ENCODE measurements at regions not wholly inside any gene's neighbourhood (a gene's known extent, or its start where the extent isn't known, plus 50 kb on each side); places are given as distances from the start of the nearest gene placed in this dataset.
"Not testable (repeated sequence)": the region's sequence is repeated elsewhere in the genome, so short reads cannot be mapped to it uniquely, and the experiment has no call there.

GRCh38 chr7:6939126-6939525 lies 113.1 kb upstream of the CCZ1B start:
- DNase-seq (ENCODE audit: low spot score) = not testable (repeated sequence)

GRCh38 chr7:6939896-6940295 lies 113.8 kb upstream of the CCZ1B start:
- DNase-seq (ENCODE audit: low spot score) = not testable (repeated sequence)

GRCh38 chr7:6946873-6947272 lies 120.8 kb upstream of the CCZ1B start:
- DNase-seq (ENCODE audit: low spot score) = not testable (repeated sequence)

GRCh38 chr7:6950231-6950630 lies 124.2 kb upstream of the CCZ1B start:
- DNase-seq (ENCODE audit: low spot score) = not testable (repeated sequence)

- DNase-seq (ENCODE audit: low spot score) = not testable (repeated sequence)
These were observed 125.5 kb upstream of the CCZ1B start for GRCh38 chr7:6951553-6951952.

GRCh38 chr7:6953138-6953797 lies 127.2 kb upstream of the CCZ1B start:
- DNase-seq (ENCODE audit: low spot score) = peak; percentile 4

- DNase-seq (ENCODE audit: low spot score) = not testable (repeated sequence)
These were observed 127.7 kb upstream of the CCZ1B start for GRCh38 chr7:6953798-6954181.

- not testable (repeated sequence) for DNase-seq (ENCODE audit: low spot score)
These were observed 129.3 kb upstream of the CCZ1B start for GRCh38 chr7:6955385-6955784.

GRCh38 chr7:6955990-6956566 lies 130.0 kb upstream of the CCZ1B start:
- not testable (repeated sequence) for DNase-seq (ENCODE audit: low spot score)

- not testable (repeated sequence) for DNase-seq (ENCODE audit: low spot score)
These were observed 132.3 kb upstream of the CCZ1B start for GRCh38 chr7:6958371-6958770.

- not testable (repeated sequence) for DNase-seq (ENCODE audit: low spot score)
These were observed 133.9 kb upstream of the CCZ1B start for GRCh38 chr7:6959942-6960341.

- DNase-seq (ENCODE audit: low spot score) = not testable (repeated sequence)
These were observed 136.8 kb upstream of the CCZ1B start for GRCh38 chr7:6962871-6963270.

- peak; percentile 62 for DNase-seq (ENCODE audit: low spot score)
These were observed 139.0 kb upstream of the CCZ1B start for GRCh38 chr7:6965051-6965450.

GRCh38 chr7:6970180-6970579 lies 144.1 kb upstream of the CCZ1B start:
- not testable (repeated sequence) for DNase-seq (ENCODE audit: low spot score)

GRCh38 chr7:6974876-6975275 lies 148.8 kb upstream of the CCZ1B start:
- not testable (repeated sequence) for DNase-seq (ENCODE audit: low spot score)

GRCh38 chr7:6975346-6975745 lies 149.3 kb upstream of the CCZ1B start:
- not testable (repeated sequence) for DNase-seq (ENCODE audit: low spot score)

- not testable (repeated sequence) for DNase-seq (ENCODE audit: low spot score)
These were observed 151.3 kb upstream of the CCZ1B start for GRCh38 chr7:6977368-6977767.

- DNase-seq (ENCODE audit: low spot score) = not testable (repeated sequence)
These were observed 152.3 kb upstream of the CCZ1B start for GRCh38 chr7:6978326-6978725.

- not testable (repeated sequence) for DNase-seq (ENCODE audit: low spot score)
These were observed 153.4 kb upstream of the CCZ1B start for GRCh38 chr7:6979456-6979855.

GRCh38 chr7:6982375-6982774 lies 156.3 kb upstream of the CCZ1B start:
- not testable (repeated sequence) for DNase-seq (ENCODE audit: low spot score)

- DNase-seq (ENCODE audit: low spot score) = not testable (repeated sequence)
These were observed 160.8 kb upstream of the CCZ1B start for GRCh38 chr7:6986892-6987291.

- DNase-seq (ENCODE audit: low spot score) = not testable (repeated sequence)
These were observed 162.5 kb upstream of the CCZ1B start for GRCh38 chr7:6988608-6989007.

GRCh38 chr7:6989968-6990367 lies 163.9 kb upstream of the CCZ1B start:
- DNase-seq (ENCODE audit: low spot score) = not testable (repeated sequence)
